Esophagus mucosa (tissue), 1 donor: ENCODE measurements at regions not wholly inside any gene's neighbourhood (a gene's known extent, or its start where the extent isn't known, plus 50 kb on each side); places are given as distances from the start of the nearest gene placed in this dataset.
"Not testable (repeated sequence)": the region's sequence is repeated elsewhere in the genome, so short reads cannot be mapped to it uniquely, and the experiment has no call there.

Source experiments
- ATAC-seq: fragments of 200-7000 bp; cut with Tn5 transposase; one replicate; pipeline ENCODE4 v1.9.1; 2020
- donor health status: DM: yes; HTN: yes; CAD: no.

DNA sequence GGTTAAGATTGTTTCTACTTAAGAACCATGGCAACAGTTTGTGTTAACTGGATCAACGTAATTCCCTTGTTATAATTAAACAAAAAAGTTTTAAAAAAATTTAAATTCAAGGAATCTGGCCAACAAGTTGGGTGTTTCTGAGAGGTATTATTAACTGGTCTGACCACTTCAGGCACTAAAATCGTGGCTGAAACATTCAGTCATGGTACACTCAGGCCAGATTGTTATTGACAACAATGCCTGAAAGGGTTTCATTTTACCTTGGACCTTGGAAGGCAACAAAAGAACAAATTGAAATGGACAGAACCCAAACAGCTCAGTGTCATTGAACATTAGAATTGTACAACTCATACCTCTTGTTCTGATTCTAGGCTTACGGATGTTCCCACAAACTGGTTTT lies 103.3 kb upstream of the ARMC3 start:
- ATAC-seq: peak; percentile 24

DNA sequence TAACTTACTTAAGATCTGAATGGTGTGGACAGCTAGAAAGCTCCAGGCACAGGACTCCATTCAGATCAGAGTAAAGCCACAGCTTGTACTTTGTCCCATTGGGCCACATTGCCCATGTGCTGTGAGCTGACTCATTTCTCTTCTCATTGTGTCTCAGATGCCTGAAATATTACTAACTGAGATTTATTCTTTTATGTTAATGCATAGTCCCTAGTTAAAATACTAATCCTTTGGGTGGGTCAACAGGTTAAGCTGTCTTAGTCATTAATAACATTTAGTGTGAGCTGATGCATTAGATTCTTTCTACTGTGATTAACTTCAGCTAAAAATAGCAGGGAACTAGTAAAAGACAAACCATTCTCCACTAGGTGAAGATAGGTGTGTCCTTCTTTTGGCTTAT lies 104.7 kb upstream of the ARMC3 start:
- peak; percentile 97 for ATAC-seq

DNA sequence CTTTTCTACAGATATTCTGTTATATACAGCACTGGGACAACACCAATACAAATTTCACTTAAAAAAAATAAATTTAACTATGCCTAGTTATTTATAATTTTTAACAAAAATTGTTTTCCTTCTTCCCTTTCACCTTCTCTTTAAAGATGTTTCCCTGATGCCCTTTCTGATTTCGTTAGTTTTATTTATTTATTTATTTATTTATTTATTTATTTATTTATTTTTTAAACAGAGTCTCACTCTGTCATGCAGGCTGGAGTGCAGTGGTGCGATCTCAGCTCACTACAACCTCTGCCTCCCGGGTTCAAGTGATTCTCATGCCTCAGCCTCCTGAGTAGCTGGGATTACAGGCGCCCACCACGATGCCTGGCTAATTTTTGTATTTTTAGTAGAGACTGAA lies 105.9 kb upstream of the ARMC3 start:
- ATAC-seq: not testable (repeated sequence)

DNA sequence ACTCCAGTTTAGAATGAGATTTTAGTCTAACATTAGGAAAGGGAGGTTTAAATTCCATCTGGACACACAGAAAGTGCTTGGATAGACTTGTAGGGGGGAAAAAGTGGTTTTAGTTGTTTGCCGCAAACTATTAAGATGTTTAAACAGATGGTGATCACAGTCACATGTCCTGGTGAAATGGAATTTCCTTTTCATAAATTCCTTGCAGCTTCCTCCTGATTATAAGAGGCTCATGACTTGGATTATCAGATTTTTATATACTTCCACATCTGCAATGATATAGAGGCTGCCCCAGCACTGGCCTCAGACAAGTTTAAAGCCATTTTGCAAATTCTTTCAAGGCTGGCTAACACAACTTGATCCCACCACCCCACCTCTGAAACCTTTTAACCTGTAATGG lies 106.4 kb upstream of the ARMC3 start:
- no peak for ATAC-seq

DNA sequence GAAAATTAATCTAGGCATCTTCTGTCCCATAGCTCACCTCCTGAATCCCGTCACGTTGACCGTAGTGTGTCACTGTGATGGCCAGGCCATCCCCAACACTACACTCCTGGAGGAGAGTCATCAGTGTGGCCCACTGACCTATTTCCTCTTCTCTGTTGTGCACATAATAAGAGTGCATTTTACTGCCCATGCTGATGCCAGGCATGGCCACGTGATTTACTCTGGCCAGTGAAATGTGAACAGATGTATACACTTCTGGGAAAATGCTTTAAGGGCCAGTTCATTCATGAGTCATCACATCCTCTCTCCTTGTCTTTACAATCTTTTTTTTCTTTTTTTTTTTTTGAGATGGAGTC lies 101.9 kb upstream of the PIP4K2A start:
- peak; percentile 77 for ATAC-seq

DNA sequence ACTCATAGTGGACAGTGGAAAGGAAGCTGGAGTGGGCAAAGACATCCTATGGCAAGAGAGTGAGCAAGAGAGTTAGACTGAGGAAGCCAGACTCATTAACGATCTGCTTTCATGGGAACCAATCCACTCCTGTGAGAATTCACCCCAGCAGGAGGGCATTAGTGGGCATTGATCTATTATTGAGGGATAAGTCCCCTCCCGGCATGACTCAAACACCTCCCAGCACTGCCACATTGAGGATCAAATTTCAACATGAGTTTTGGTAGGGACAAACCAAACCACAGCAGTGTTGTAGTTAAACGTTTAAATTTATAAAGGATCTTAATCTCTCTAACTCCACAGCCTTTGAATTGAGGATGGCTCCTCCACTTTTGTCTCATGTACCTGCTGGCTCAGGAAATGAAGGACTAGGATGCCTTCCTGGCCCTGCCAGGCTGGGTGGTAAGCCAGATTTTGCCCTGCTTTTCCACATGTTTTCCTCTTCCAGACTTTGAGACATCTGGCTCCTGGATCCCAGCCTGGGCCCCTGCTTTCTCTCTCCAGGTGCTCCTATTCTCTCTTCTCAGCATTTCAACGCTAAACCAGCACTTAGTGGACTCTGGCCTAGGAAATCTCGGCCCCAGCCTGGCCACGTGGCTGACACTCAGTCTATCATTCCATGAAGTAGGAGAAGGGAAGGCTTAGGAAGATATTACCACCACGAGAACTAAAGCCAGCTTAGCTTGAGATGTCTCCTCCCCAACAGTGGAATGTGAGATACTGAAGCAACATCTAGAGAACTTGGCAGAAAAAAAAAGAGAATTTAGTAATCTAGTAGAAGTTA lies 96.5 kb upstream of the PIP4K2A start:
- no peak for ATAC-seq

DNA sequence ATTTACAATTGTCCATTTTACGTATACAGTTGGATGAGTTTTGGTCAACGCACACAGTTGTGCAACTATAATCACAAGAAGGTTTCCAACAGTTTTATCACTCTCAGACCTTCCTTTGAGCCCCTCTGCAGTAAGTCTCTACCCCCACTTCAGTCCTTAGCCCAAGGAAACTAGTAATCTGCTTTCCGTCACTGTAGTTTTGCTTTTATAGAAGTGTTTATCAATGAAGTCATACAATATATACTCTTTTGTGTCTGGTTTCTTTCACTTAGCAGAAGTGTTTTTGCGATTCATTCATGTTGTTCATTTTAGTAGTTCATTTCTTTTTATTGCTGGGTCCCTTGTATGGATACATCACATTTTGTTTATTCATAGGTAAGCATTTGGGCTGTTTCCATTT lies 92.9 kb upstream of the PIP4K2A start:
- no peak for ATAC-seq

DNA sequence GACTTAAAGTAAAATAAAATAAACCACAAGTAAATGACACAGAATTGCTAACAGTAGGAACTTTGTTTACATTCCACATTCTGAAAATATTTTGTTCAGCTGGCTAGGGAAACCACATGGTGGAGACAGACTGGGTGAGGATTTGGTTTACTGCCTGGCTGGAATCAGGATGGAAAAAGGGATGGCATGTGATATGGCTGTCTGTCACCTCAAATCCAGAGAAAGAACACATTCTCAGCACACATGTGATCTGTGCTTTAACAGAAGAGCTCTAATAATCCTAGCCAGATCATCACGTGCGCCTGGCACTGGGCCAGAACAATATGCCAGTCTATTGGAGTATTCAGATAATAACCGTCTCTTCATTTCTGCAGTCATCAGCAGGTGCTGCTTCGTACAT lies 90.9 kb upstream of the PIP4K2A start:
- no peak for ATAC-seq

DNA sequence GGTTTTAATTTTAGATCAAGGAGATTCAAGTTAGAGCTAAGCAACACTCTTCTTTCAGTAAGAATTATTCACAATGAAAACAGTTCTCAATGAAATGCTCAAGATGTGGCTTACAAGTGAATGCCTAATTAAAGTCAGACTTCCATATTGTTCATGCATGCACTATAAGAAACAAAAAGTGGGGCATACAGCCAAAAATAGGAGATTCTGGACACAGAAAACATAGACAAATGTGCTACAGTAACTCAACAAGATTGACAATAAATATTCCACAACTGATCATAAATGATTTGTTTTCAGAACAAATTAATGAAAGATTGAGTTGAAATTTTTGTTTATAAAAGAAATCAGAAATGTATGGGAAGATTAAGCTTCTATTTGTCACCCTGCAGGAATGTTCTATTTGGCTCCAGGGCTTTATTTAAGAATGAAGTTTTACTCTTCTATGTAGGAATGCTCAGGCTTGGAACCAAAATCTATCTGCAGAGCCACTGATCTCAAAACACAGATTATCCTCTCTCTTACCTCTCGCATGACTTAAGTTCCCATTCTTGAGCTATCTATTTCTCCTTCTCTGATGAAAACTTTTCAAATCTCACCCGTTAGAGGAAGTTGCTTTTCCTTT lies 89.0 kb upstream of the PIP4K2A start:
- ATAC-seq: no peak

DNA sequence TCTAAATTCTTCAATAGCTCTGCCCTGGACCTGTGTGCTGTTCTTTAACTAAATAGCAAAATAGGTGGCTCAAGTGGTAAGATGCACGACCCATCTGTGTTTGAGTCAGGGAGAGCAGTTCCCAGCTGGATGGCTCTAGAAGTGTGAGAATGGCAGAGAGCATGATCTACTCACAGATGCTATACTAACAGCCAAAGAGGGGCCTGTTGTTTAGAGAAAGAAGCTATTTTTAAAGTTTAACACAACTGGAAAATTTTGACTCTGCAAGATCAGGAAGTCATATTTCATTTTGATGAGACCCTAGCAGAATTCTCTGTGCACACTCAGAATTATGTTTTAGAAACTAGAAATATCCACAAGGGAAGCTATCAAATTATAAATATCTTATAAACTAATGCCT lies 87.4 kb upstream of the PIP4K2A start:
- ATAC-seq: no peak

DNA sequence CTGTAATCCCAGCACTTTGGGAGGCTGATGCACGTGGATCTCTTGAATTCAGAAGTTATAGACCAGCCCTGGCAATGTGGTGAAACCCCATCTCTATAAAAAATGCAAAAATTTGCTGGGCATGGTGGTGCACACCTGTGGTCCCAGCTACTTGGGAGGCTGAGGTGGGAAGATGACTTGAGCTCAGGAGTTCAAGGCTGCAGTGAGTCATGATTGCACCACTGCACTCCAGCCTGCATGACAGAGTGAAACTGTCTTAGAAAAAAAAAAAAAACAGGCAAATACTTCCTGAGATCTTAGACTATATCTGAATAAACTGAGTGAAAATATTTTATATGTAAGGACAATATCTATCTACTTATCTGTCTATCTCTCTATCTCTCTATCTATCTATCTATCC lies 83.4 kb upstream of the PIP4K2A start:
- ATAC-seq: not testable (repeated sequence)

DNA sequence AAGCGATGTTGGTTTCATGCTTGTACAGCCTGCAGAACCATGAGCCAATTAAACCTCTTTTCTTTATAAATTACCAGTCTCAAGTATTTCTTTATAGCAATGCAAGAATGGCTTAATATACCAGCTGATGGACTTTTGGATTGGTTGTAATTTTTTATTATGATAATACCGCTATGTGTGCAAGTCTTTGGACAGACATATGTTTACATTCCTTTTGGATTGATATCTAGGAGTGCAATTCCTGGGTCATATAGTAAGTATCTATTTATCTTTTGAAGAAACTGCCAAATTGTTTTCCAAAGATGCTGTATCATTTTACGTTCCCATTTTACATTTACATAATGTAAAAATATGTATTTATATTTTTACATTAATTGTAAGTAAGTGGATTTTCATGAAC lies 81.2 kb upstream of the PIP4K2A start:
- no peak for ATAC-seq

DNA sequence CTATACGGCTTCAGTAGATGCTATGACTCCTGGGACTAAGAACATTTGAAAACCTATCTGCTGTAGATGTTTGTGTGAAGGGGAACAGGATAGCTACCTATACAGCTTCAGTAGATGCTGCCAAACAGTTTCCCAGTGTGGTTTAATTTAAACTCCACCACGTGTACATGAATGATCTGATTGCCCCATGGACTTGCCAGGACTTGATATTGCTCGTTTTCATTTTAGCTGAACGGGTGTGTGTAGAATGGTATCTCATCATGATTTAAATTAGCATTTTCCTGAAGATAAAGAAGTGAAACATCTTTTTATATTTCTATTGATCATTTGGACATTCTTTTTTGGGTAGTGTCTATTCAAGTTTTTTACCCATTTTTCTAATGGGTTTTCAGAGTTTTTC lies 77.8 kb upstream of the PIP4K2A start:
- no peak for ATAC-seq

DNA sequence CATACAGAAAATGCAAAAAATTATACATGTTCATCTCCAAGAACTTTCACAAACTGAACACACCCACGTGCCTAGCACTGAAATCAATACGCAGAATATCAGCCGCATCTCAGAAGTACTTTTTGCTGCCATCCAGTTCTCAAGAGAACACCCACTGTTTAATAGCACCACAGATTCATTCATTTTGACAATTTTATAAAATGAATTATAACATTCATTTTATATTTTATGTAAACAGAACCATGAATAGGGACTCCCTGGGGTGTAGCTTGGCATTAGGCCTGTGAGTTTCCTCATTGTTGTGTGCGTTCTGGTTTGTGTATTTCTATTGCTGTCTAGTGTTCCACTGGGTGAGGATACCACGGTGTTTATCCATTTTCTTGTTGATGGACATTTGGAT lies 77.3 kb upstream of the PIP4K2A start:
- no peak for ATAC-seq

DNA sequence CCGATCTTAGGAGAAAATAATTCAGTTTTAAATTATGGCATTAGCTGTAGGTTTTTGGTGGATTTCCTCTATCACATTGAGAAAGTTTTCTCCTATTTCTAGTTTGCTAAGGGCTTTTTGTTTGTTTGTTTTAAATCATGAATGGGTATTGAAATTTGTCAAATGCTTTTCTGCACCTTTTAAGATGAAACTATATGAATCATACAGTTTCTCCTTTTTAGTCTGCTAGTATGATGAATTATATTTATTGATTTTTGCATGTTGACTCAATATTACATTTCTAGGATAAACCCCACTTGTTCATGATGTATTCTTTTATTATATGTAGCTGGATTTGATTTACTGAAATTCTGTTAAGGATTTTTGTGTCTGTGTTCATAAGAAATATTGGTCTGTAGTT lies 70.3 kb upstream of the PIP4K2A start:
- no peak for ATAC-seq

DNA sequence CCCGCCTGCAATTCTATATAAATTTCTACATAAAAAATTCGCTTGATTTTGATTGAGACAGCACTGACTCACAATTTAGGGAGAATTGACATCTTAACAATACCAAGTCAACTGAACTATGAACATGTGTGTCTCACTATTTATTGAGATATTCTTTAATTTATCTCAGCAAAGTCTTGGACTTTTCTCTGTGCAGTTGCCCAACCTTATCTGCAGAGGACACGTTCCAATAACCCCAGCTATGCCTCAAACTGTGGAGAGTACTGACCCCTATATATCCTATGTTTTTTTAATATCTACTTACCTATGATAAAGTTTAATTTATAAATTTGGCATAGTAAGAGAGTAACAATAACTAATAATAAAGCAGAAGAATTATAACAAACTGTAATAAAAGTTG lies 69.4 kb upstream of the PIP4K2A start:
- ATAC-seq: no peak

DNA sequence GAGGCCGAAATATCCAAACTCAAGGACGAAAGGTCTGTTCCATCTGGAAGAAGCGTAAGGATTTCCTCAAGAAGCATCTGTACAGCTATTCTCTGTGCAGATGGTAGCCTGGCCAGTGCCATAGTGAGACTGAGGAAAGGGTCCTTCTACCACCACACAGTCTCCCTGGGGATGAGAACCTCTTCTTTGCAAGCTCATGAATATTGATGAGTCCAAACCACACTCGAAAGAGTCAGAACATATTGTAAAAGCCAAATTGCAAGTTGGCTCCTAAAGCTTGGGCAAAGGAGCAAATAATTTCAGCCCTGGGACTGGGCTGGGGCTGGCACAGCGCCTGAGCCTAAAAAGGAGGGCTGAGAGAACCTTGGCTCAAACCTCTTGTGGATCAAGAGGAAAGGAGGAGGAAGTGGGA lies 66.1 kb upstream of the PIP4K2A start:
- no peak for ATAC-seq

DNA sequence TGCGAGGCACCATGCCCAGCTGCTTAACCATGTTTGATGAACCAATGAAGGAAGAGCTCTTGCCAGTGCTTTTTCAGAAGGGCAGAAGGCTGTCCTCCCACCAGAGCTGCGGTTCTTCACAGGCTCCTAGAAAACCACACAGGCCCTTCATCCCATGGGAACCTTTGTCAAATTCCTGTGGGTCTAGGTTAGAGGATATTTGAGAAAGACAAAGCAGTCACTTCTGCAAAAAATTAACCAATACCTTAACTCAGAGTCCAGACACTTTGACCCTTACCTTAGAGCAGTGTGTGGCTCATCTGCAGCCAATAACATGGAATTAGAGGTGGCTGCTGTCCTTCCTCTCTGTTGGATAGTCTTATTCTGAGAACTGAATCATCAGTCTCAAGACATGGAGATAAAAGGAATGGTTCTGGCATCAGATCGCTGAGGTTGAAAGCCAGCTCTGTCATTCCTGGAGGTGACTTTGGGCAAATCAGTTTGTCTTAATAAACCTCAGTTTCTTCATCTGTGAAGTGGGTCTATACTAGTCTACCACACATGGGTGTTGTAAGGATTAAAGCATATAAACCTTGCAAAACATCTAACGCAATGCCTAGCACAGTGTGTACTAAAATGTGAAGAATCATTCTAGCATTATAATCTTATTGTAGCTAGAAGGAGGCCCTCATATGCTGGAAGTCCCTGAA lies 65.1 kb upstream of the PIP4K2A start:
- ATAC-seq: no peak

DNA sequence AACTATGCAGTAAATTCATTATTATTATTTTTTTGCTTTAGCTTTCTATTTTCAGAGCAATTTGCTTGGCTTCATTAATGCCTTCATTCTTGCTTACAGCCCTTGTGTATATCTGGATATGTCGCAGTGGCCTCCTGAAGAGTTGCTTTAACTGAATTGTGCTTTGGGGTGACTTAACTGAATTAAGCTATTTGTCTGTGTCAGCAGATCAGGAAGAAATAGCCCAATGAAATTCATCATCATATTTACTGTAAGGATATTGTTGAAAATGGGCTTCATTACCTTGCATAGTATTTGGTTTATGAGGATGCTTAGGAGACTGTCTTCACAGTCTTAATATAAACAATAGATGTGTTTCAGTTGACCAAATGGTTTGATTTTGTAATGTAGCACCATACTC lies 59.7 kb upstream of the PIP4K2A start:
- ATAC-seq: no peak

DNA sequence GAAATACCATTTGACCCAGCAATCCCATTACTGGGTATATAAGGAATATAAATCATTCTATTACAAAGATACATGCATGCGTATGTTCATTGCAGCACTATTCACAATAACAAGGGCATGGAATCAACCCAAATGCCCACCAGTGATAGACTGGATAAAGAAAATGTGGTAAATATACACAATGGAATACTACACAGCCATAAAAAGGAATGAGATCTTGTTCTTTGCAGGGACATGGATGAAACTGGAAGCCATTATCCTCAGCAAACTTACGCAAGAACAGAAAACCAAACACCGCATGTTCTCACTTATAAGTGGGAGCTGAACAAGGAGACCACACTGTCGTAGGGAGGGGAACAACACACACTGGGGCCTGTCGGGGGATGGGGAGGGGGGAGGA lies 57.3 kb upstream of the PIP4K2A start:
- ATAC-seq: not testable (repeated sequence)

DNA sequence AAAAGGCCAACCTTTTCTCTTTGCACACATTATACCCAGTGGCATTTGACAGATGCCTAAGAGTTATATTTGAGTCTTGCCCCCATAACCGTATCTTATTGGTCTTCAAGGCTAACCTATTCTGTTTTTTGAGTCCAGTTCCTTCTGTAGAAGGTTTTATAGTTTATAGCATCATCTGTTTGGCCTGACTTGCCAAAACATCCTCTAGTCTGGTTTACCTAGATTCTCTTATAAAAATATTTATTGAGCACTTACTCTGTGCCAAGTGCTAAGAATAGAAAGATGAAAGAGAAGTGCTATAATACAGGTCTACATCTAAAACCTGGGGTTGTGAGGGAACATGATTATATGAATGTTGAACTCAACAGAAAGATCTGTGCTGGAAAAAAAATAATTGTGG lies 55.9 kb upstream of the PIP4K2A start:
- ATAC-seq: no peak

DNA sequence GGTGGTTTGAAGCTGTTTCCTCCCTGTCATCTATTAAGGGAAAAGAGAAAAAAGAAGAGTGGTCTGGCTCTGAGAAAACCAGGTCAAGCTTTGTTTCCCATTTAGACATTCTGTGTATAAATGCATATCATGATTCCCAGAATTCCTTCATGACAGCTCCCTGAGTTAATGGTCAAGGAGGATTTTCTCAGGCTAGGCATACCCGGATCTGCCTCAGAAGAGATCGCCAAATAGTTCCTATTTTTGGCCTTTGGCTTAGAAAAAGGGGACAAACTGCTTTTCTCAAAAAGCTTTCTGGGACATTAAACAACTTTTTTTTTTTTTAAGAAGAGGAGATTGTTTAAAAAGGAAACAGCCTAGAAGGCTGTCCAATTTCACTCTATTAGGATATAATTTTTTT lies 53.5 kb upstream of the PIP4K2A start:
- ATAC-seq: no peak

DNA sequence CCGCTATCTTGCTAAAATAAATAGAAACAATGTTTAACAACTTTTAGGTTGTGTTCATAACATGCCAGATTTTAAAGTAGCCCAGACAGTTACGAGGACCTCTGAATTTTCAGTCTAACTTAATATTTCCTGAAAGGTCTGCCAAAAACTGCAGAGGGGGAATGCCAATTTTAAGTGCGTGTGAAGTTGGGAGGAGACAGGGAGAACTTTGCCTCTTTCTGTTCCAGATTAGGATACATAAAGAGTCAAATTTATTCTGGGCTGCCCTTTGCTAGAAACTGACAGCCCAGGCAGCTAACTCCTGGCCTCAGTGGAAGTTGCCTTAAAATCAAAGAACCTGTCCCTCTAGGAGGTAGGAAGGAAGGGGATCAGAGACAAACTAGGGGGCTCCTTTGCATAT lies 52.3 kb upstream of the PIP4K2A start:
- ATAC-seq: no peak
